HG02970 (cell line): ENCODE measurements at regions not wholly inside any gene's neighbourhood (a gene's known extent, or its start where the extent isn't known, plus 50 kb on each side); places are given as distances from the start of the nearest gene placed in this dataset.

Experiments
- ATAC-seq: cut with Tn5 transposase; IDR thresholded peaks from one replicate; pipeline ENCODE4 v1.9.1; 2021; ENCODE audit warnings: mild to moderate bottlenecking, moderate library complexity, moderate number of reproducible peaks; ENCODE audit not compliant: unreplicated experiment, low FRiP score

DNA sequence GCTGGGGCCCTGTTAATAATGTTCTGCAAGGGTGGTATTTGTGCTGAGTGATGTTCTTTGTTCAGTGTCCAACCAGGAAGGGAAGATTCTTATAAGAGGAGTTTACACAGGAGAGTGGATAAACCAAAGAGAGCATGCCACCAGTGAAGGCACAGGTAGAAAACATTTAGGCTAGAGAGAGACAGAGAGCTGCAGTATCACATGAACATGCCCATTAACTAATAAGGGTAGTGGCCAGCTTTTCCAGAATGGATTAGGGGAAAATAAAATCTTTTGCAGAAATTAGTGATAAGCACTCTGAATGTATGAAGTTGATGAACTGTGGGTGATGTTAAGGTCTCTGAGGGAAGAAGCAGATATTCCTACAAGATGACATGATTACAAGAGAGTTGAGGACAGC lies 54.1 kb upstream of the PRLR start:
- no peak for ATAC-seq

DNA sequence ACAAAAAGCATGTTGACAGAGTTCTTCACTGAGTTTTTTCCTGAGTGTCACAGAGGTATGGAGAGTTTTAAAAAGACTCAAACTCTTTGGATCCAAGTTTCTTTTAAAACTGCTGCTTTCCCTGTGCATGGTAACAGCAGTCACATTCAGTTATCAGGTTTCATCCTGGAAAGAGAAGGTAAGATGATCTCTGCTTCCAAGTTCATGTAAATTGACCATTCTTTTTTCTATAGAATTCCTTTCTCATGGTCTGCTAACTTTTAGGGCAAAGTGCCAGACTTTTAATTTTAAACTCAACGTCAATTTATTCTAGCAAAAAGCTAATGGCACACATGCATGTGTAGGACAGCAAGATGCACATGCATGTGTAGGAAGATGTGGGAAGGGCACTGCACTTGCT lies 52.5 kb upstream of the PRLR start:
- no peak for ATAC-seq

DNA sequence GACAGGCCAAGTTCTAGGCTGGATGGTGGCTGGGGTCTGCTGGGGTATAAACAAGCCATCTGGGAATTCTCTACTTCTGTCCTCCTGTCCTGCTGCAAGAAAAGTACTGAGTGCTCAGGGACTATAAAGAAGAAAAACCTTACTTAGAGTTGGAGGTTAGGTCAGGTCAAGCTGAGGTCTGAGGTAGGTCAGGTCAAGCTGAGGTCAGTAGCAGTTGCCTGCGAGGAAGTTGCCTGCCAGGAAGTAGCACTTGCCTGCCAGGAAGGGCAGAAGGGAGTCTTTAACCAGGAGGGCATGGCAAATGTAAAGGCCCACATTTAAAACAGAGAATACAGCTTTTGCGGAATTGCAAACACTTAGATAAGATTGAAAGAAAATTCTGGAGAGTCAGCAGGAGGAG lies 51.3 kb upstream of the PRLR start:
- no peak for ATAC-seq
